Dedifferentiated amniotic fluid mesenchymal stem cell (primary cell): ENCODE measurements at regions not wholly inside any gene's neighbourhood (a gene's known extent, or its start where the extent isn't known, plus 50 kb on each side); places are given as distances from the start of the nearest gene placed in this dataset.

Experiments used
- DNase-seq: peaks from one replicate; pipeline ENCODE4 v3.0.0-alpha.2; 2016; ENCODE audit errors: extremely low spot score

DNA sequence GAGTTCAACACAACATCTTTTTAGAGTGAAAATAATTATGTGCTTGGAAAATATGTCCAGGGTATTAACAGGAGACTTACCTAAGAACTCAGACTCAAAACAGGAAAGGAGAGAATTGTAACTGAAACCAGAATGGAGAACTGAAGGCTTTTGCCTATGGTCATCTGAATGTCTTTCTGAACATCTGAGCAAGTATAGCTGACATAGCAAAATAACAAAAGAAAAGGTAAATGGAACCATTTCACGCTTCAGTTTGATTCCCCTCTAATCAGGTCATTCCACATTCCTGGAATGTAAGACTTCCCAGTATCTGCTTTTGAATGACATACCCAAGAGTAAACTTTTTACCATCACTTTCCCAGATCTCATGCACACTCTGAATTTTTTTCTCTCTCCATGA is 500.4 kb upstream of the HS3ST1 start:
- DNase-seq, result no peak

DNA sequence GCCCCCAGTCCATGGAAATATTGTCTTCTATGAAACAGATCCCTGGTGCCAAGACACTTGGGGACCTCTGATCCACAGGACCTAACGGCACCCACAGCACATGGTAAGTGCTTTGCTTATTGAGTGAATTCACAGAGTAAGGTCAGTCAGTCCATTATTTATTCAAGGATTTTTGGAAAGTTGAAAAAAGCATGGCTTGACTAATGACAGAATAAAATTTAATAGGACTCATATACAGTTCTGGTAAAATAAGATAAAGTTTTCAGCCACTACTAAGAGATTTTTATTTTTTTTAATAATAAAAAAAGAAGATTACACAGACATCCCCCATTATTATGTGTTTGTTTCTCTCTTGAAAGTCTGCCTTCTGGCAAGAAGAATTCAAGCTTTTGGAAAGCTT is 490.6 kb upstream of the HS3ST1 start:
- DNase-seq, result no peak

DNA sequence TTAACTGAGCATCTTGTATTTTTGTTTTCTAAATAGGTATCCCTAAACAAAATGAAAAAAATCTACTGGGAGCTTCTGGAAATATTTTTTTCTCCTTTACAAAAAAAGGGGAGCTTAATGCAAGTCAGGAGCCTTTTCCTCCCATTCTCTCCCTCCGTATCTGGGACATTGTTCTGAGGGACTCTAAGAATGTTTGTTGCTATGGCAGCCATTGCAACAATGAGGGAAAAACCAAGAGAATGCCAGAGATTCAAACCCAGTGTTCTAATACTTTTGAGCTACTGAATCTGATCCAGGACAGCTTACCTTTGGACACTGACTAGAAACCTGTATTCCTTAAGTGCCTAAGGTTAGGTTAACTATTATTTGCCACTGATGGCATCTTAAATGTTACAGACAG is 485.7 kb upstream of the HS3ST1 start:
- no peak for DNase-seq

GRCh38 chr4:11912886-11913285 is 484.2 kb upstream of the HS3ST1 start:
- DNase-seq, result no peak

DNA sequence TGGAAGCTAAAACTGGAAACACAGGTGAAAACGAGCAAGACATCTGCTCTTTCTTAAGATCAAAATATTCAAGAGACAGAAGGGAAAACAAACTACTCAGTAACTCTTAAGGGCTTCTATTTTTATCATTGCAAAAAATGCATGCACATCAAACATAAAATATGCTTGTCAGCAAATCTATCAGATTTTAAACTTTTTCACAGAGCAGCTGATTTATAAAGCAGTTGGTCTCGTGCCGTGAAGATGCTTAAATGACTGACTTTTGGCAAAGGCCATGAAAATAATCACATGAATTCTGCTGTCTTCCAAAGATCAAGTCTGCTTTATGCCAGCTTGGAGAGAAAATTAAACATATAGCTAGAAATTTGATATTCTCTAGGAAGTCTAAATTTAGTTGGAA is 482.1 kb upstream of the HS3ST1 start:
- no peak for DNase-seq

GRCh38 chr4:11908712-11909111 is 480.0 kb upstream of the HS3ST1 start:
- DNase-seq, result no peak

DNA sequence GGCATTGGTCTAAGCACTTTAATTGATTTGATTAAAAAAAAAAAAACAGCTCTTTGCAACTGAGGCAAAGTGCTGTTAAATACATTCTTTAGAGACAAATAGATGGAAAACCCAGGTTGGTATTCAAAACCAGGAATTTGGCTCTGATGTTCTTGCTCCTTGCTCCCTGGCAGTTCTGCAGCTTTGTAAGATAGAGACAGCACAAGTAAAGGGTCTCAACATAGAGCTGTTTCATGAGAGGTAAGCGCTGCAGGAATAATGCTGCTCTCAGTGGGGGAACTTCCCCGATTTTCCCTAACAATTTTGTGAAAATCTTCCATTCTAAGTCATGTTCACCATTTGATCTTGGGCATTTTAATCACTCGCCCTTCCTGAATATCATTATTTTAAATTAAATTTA is 479.5 kb upstream of the HS3ST1 start:
- DNase-seq, result no peak

GRCh38 chr4:11904846-11905739 is 476.4 kb upstream of the HS3ST1 start:
- no peak for DNase-seq

DNA sequence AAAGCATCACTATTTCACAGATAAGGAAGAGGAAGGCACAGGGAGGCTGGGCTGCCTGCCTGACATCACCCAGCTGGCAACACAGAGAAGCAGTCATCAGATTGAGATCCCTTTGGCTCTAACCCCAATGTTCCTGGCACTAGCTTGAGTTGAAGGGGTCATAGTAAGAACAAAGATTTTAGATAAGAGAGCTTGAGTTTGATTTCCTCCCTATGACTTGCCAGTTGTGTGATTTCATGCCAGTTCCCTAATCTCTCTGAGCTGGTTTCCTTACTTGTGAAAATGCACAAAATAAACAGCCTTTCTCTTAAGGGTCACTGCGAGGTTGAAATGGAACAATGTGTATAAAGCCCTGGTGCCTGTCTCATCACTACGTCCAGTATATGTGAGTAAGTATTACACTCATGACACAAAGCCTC is 475.4 kb upstream of the HS3ST1 start:
- DNase-seq, result no peak

DNA sequence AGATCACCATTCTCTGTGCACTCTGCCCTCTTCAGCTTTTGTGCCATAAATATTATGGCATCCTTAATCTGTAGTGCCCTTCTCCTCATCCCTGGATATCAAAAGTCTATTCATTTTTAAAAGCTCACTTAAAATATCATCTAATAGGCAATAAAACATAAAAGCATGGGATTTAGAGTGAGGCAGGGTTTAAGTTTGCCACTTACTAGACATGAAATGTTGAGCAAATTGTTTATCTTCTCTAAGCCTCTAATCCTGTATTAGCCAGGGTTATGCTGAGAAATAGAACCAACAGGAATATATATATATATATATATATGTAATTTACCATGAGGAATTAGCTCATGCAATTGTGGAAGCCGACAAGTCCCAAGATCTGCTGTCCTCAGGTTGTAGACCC is 472.4 kb upstream of the HS3ST1 start:
- DNase-seq, result no peak

- DNase-seq, result no peak
Measured at GRCh38 chr4:11900359-11900758, 471.7 kb upstream of the HS3ST1 start.

- no peak for DNase-seq
Measured at GRCh38 chr4:11898796-11899195, 470.1 kb upstream of the HS3ST1 start.

DNA sequence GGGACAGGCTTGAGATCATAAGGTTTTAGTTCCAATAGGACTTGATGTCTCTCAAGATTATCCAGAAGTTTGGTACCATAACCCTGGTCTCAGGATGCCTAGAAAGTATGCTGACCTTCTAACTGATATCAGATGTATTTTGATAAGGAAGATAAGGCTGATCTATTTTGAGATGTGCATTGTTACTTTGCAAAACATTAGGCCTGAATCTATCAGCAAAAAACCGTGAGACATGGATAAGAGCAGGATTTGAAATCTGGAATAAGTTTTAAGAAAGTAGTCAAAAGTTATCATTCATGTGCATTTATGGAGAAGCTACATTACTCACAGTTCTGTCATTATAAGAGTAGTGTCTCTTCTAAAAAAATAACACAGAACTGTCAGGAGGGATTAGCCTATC is 467.1 kb upstream of the HS3ST1 start:
- DNase-seq, result no peak

- no peak for DNase-seq
Measured at GRCh38 chr4:11894977-11895376, 466.3 kb upstream of the HS3ST1 start.

GRCh38 chr4:11894221-11894620 is 465.5 kb upstream of the HS3ST1 start:
- no peak for DNase-seq

GRCh38 chr4:11889099-11889498 is 460.4 kb upstream of the HS3ST1 start:
- no peak for DNase-seq

DNA sequence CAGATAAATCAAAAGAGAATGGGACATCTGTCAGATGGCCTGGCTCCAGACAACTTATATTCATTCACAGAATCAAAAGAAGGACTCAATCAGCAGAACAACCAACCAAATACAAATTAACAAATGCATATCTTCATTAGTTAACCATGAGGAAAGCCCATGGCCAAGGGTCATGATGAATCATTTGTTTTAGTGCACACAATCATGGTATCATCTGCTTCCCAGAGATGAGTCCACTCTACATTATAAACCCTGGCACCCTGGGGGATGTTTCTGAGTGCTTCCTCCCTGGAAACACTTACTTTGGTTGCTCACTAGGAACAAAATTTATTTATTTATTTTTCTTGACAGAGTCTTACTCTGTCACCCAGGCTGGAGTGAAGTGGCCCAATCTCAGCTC is 453.3 kb upstream of the HS3ST1 start:
- no peak for DNase-seq

GRCh38 chr4:11881364-11881763 is 452.7 kb upstream of the HS3ST1 start:
- no peak for DNase-seq

DNA sequence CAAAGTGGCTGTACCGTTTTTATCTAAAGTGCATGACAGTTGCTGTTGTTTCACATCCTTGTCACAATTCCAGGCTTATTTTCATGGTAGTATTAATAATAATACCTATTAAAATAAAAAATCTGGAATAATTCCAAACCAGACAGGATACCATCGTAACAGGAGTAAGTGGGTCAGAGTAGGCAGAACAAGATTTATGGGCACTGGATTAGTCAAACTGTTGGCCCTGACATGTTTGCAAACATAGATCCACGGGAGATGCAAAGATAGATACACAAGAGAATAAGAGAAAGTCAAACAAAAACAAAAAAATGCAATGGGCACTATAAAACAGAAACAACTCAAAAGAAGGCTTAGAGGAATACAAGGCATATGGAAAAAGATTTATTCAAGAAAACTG is 449.5 kb upstream of the HS3ST1 start:
- DNase-seq, result no peak

GRCh38 chr4:11876104-11876503 is 447.4 kb upstream of the HS3ST1 start:
- no peak for DNase-seq

DNA sequence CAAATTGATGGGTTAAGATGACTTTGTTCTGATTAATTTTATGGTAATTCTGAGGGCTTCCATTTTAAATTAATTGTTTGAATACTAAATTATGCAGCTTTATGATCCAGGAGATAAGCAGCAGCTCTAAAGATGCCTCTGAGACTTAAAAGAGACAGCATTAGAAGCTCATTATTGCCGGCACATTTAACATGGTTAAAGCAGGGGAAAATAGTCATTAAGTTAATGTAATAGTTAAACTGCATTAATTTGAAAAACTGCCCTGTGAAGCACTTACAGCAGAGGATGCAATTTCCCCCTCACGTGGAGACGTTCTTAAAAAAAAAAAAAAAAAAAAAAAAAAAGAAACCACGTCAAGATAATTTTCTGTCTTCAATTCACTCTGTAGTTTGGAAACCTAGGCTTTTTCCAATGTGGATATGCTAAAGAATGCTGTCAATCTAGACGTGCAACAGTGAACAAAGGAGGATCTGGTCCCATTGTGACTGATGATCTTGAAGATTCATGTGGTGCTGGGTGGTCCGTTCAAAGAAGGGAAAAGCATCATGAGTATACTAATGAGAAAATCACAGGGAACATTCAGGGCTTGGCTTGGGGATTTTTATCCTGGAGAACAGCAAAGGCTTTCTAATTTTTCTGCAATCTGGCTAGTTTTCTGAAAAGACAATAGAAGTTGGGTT is 440.6 kb upstream of the HS3ST1 start:
- no peak for DNase-seq

GRCh38 chr4:11866391-11866790 is 437.7 kb upstream of the HS3ST1 start:
- DNase-seq, result no peak

- DNase-seq, result no peak
Measured at GRCh38 chr4:11860996-11861395, 432.3 kb upstream of the HS3ST1 start.
